Neural cell (in vitro differentiated cells): ENCODE measurements at regions not wholly inside any gene's neighbourhood (a gene's known extent, or its start where the extent isn't known, plus 50 kb on each side); places are given as distances from the start of the nearest gene placed in this dataset.
A peak's percentile ranks its signal among the peaks of the same experiment; 100 is the strongest.

ENCODE experiments used
- H2AFZ ChIP-seq: fragments of 200-600, 300-800 bp; sonication (generic), shearing (Covaris generic); 2 replicates; pipeline ENCODE4 v1.6.0; 2014; ENCODE audit warnings: low read depth, mild to moderate bottlenecking, antibody characterized with exemption, low read length, moderate library complexity
- H3F3A ChIP-seq: fragments of 200-600 bp; shearing (Covaris generic); 2 replicates; pipeline ENCODE4 v1.6.1; 2016; ENCODE audit warnings: mild to moderate bottlenecking, moderate library complexity, mixed read lengths, antibody characterized with exemption, low read length; ENCODE audit not compliant: insufficient read depth, poor library complexity, severe bottlenecking
- H3K27ac ChIP-seq: fragments of 200-600, 300-800 bp; sonication (generic), shearing (Covaris generic); 2 replicates; pipeline ENCODE4 v1.5.1; 2014; ENCODE audit warnings: mild to moderate bottlenecking, low read length, moderate library complexity
- H3K27me3 ChIP-seq: fragments of 300-800, 200-600 bp; sonication (generic), shearing (Covaris generic); 2 replicates; pipeline ENCODE4 v1.6.0; 2014; ENCODE audit warnings: mild to moderate bottlenecking, low read depth, low read length, moderate library complexity; ENCODE audit not compliant: insufficient read depth
- H3K36me3 ChIP-seq: fragments of 300-800, 200-600 bp; sonication (generic), shearing (Covaris generic); 2 replicates; pipeline ENCODE4 v1.5.1; 2014; ENCODE audit warnings: mild to moderate bottlenecking, antibody characterized with exemption, low read length, moderate library complexity; ENCODE audit not compliant: insufficient read depth
- H3K4me2 ChIP-seq: fragments of 300-800, 200-600 bp; sonication (generic), shearing (Covaris generic); 2 replicates; pipeline ENCODE4 v1.6.0; 2014; ENCODE audit warnings: mild to moderate bottlenecking, low read length
- H3K4me3 ChIP-seq: fragments of 300-800, 200-600 bp; sonication (generic), shearing (Covaris generic); 2 replicates; pipeline ENCODE4 v1.5.1; 2014; ENCODE audit warnings: mild to moderate bottlenecking, low read length, moderate library complexity
- H3K79me2 ChIP-seq: fragments of 200-600 bp; shearing (Covaris generic); replicated peaks from 2 replicates; pipeline ENCODE4 v1.6.0; 2014; ENCODE audit warnings: mild to moderate bottlenecking, low read length, moderate library complexity; ENCODE audit not compliant: insufficient read depth
- H3K9ac ChIP-seq: fragments of 300-800, 200-600 bp; sonication (generic), shearing (Covaris generic); 2 replicates; pipeline ENCODE4 v1.6.1; 2016; ENCODE audit warnings: mild to moderate bottlenecking, low read length, mixed read lengths
- H3K9me2 ChIP-seq: fragments of 200-600 bp; shearing (Covaris generic); 2 replicates; pipeline ENCODE4 v1.6.1; 2016; ENCODE audit warnings: mild to moderate bottlenecking, low read length, mixed read lengths; ENCODE audit not compliant: insufficient read depth
- H3K9me3 ChIP-seq: fragments of 200-600, 300-800 bp; sonication (generic), shearing (Covaris generic); 2 replicates; pipeline ENCODE4 v1.6.1; 2016; ENCODE audit warnings: mild to moderate bottlenecking, mixed run types, low read length, moderate library complexity, mixed read lengths
- H4K20me1 ChIP-seq: fragments of 200-600 bp; shearing (Covaris generic); 2 replicates; pipeline ENCODE4 v1.6.1; 2016; ENCODE audit warnings: mild to moderate bottlenecking, mixed run types; ENCODE audit not compliant: insufficient read depth
- CTCF ChIP-seq: fragments of 450-650 bp; IDR thresholded peaks from 2 replicates; pipeline ENCODE4 v1.5.1; 2014; ENCODE audit warnings: antibody characterized with exemption, mild to moderate bottlenecking, moderate library complexity; ENCODE audit not compliant: poor library complexity, severe bottlenecking
- EP300 ChIP-seq: fragments of 450-650 bp; conservative IDR thresholded peaks from 2 replicates; pipeline ENCODE4 v1.6.1; 2014; ENCODE audit warnings: antibody characterized with exemption, mild to moderate bottlenecking, moderate library complexity; ENCODE audit not compliant: poor library complexity, severe bottlenecking
- EZH2 ChIP-seq: fragments of 200-600, 300-800 bp; shearing (Covaris generic), sonication (generic); IDR thresholded peaks from 2 replicates; pipeline ENCODE4 v1.6.1; 2014; ENCODE audit warnings: antibody characterized with exemption, low read length, borderline replicate concordance, mild to moderate bottlenecking; ENCODE audit not compliant: insufficient read depth, poor library complexity, severe bottlenecking
- MXI1 ChIP-seq: fragments of 450-650 bp; conservative IDR thresholded peaks from 2 replicates; pipeline ENCODE4 v1.6.1; 2014; ENCODE audit warnings: antibody characterized with exemption, mild to moderate bottlenecking; ENCODE audit not compliant: poor library complexity, severe bottlenecking
- POLR2AphosphoS5 ChIP-seq: IDR thresholded peaks from 2 replicates; pipeline ENCODE4 v1.6.1; 2012
- RAD21 ChIP-seq: fragments of 450-650 bp; conservative IDR thresholded peaks from 2 replicates; pipeline ENCODE4 v1.6.1; 2014; ENCODE audit warnings: antibody characterized with exemption, mild to moderate bottlenecking, moderate library complexity
- REST ChIP-seq: IDR thresholded peaks from 2 replicates; pipeline ENCODE4 v1.6.1; 2012; ENCODE audit warnings: borderline replicate concordance
- SMC3 ChIP-seq: fragments of 450-650 bp; conservative IDR thresholded peaks from 2 replicates; pipeline ENCODE4 v1.6.1; 2014; ENCODE audit warnings: antibody characterized with exemption, mild to moderate bottlenecking, moderate library complexity; ENCODE audit not compliant: poor library complexity
- TAF1 ChIP-seq: IDR thresholded peaks from 2 replicates; pipeline ENCODE4 v1.6.1; 2012; ENCODE audit warnings: low read depth

DNA sequence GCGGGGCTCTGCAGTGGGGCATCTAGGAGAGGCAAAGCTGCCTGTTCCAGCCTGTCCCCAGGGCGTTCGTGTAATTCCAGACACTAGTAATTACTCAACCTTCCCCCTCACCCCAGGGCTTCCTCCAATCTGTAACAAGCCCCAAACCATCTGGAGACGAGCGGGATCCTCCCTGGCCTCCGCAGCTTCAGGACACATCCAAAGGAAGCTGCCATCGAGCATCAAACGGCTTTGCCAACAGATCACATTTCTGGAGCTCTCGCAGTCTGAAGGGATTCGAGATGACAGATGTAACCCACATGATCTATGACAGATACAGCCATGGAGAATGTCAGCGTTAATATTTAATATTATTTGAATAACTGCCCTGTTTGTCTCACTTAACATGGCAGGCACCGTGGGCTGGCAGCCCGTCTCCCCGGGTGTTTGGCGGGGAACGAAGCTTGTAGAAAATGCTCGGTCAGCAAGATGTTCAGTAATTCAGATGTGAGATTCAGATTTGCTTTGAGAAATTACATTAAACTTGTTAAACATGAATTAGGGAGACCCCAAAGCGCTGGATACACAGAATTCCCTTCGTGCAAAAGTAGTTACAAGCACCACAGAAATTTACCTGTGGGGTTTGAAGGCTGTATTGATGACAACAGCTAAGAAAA lies 108.5 kb upstream of the C7orf33 start:
- H3F3A ChIP-seq = no peaks in the 10 kb centered on the region
- no peaks in the 10 kb centered on the region for H3K27me3 ChIP-seq

More for the DNA sequence above, 108.5 kb upstream of the C7orf33 start:
- no peaks in the 10 kb centered on the region for H3K9me3 ChIP-seq
- TF ChIP-seq RAD21 (peak; percentile 21), SMC3 (peak; percentile 35), POLR2AphosphoS5 (peak; percentile 70), CTCF (no peak), EP300 (peak; percentile 85), REST (peak; percentile 59), MXI1 (no peak), TAF1 (no peak), EZH2 (no peak)
- no peaks in the 10 kb centered on the region for H3K79me2 ChIP-seq
- no peaks in the 10 kb centered on the region for H3K9me2 ChIP-seq
- no peak overlapping the region for H3K4me2 ChIP-seq
- no peaks in the 10 kb centered on the region for H4K20me1 ChIP-seq
- H3K27ac ChIP-seq = peak overlapping the region; percentile 81
- H3K36me3 ChIP-seq = no peaks in the 10 kb centered on the region
- H2AFZ ChIP-seq = no peak overlapping the region
- H3K9ac ChIP-seq = peak overlapping the region; percentile 46
- peak overlapping the region; percentile 44 for H3K4me3 ChIP-seq
